Trophoblast cell (in vitro differentiated cells and primary cell): ENCODE measurements at regions not wholly inside any gene's neighbourhood (a gene's known extent, or its start where the extent isn't known, plus 50 kb on each side); places are given as distances from the start of the nearest gene placed in this dataset.

Experiments used
- DNase-seq, 2 donors: peaks; one replicate each; pipeline ENCODE4 v3.0.0-alpha.2; 2016
- H2AFZ ChIP-seq: 2 replicates; pipeline ENCODE4 v1.6.1; 2013; ENCODE audit warnings: low read length, moderate library complexity, mild to moderate bottlenecking; ENCODE audit not compliant: insufficient read depth, poor library complexity
- H2AK5ac ChIP-seq: 2 replicates; pipeline ENCODE4 v1.6.1; 2013; ENCODE audit warnings: mild to moderate bottlenecking, low read length
- H2BK120ac ChIP-seq: 2 replicates; pipeline ENCODE4 v1.6.1; 2013; ENCODE audit warnings: low read length, mild to moderate bottlenecking, moderate library complexity; ENCODE audit not compliant: insufficient read depth, poor library complexity
- H2BK12ac ChIP-seq: 2 replicates; pipeline ENCODE4 v1.6.1; 2013; ENCODE audit warnings: mild to moderate bottlenecking, low read length, moderate library complexity
- H2BK5ac ChIP-seq: 2 replicates; pipeline ENCODE4 v1.6.1; 2013; ENCODE audit warnings: low read length, low read depth, moderate library complexity, mild to moderate bottlenecking; ENCODE audit not compliant: poor library complexity
- H3K14ac ChIP-seq: 2 replicates; pipeline ENCODE4 v1.6.1; 2013; ENCODE audit warnings: mild to moderate bottlenecking, low read length
- H3K18ac ChIP-seq: 2 replicates; pipeline ENCODE4 v1.6.1; 2013; ENCODE audit warnings: mild to moderate bottlenecking, low read length
- H3K23ac ChIP-seq: 2 replicates; pipeline ENCODE4 v1.6.1; 2013; ENCODE audit warnings: low read length
- H3K27ac ChIP-seq: 2 replicates; pipeline ENCODE4 v1.5.1; 2013; ENCODE audit warnings: low read depth, mild to moderate bottlenecking, inconsistent platforms, low read length, moderate library complexity
- H3K27me3 ChIP-seq: 2 replicates; pipeline ENCODE4 v1.6.1; 2013; ENCODE audit warnings: inconsistent platforms, mild to moderate bottlenecking, low read length, moderate library complexity; ENCODE audit not compliant: insufficient read depth
- H3K36me3 ChIP-seq, 2 experiments: 1 replicate in 1 of 2; 2 replicates in 1 of 2; pipeline ENCODE4 v1.6.1; 2013; ENCODE audit warnings: low read length in 2 of 2, mild to moderate bottlenecking in 2 of 2, moderate library complexity in 1 of 2; ENCODE audit not compliant: insufficient read depth in 2 of 2, control insufficient read depth in 1 of 2
- H3K4ac ChIP-seq: 2 replicates; pipeline ENCODE4 v1.6.1; 2013; ENCODE audit warnings: low read depth, mild to moderate bottlenecking, low read length, moderate library complexity
- H3K4me1 ChIP-seq, 2 experiments: 1 replicate in 1 of 2; 2 replicates in 1 of 2; pipeline ENCODE4 v1.6.1; 2013; ENCODE audit warnings: low read length in 2 of 2, mild to moderate bottlenecking in 2 of 2, moderate library complexity in 1 of 2; ENCODE audit not compliant: insufficient read depth in 2 of 2, control insufficient read depth in 1 of 2
- H3K4me2 ChIP-seq: 2 replicates; pipeline ENCODE4 v1.6.1; 2013; ENCODE audit warnings: inconsistent platforms, mild to moderate bottlenecking, low read length, moderate library complexity
- H3K4me3 ChIP-seq: 2 replicates; pipeline ENCODE4 v1.5.1; 2013; ENCODE audit warnings: mild to moderate bottlenecking, low read depth, low read length, inconsistent platforms
- H3K79me1 ChIP-seq: one replicate; pipeline ENCODE4 v1.6.1; 2013; ENCODE audit warnings: low read length
- H3K79me2 ChIP-seq: 2 replicates; pipeline ENCODE4 v1.6.1; 2013; ENCODE audit warnings: low read length, mild to moderate bottlenecking; ENCODE audit not compliant: control insufficient read depth, insufficient read depth, poor library complexity
- H3K9ac ChIP-seq: 2 replicates; pipeline ENCODE4 v1.6.1; 2013; ENCODE audit warnings: mild to moderate bottlenecking, low read length
- H3K9me3 ChIP-seq: 2 replicates; pipeline ENCODE4 v1.6.1; 2013; ENCODE audit warnings: low read depth, mild to moderate bottlenecking, control low read depth, inconsistent platforms, low read length; ENCODE audit not compliant: insufficient read depth
- H4K12ac ChIP-seq: 2 replicates; pipeline ENCODE4 v1.6.1; 2013; ENCODE audit warnings: low read depth, mild to moderate bottlenecking, low read length, moderate library complexity
- H4K8ac ChIP-seq: 2 replicates; pipeline ENCODE4 v1.6.1; 2013; ENCODE audit warnings: low read depth, mild to moderate bottlenecking, low read length, moderate library complexity
- H4K91ac ChIP-seq: one replicate; pipeline ENCODE4 v1.6.1; 2013; ENCODE audit warnings: low read depth, mild to moderate bottlenecking, low read length, moderate library complexity
- WGBS: extraction: QIAGEN DNeasy Blood & Tissue Kit; methylation state at CpG from one replicate; pipeline ENCODE4 v1.1.7; 2013; ENCODE audit warnings: missing lambda C conversion rate; ENCODE audit not compliant: insufficient read length, insufficient coverage; ENCODE audit errors: extremely low coverage; 5-methylcytosine and 5-hydroxymethylcytosine counted together

- no peak for DNase-seq
- no peak overlapping the region for H3K27ac ChIP-seq
- H2BK12ac ChIP-seq: no peak overlapping the region
- H2BK120ac ChIP-seq: no peak overlapping the region
- H4K91ac ChIP-seq: no peak overlapping the region
- H3K9me3 ChIP-seq: no peaks in the 10 kb centered on the region
- no peaks in the 10 kb centered on the region for H3K27me3 ChIP-seq
- H4K8ac ChIP-seq: no peak overlapping the region
- no peak overlapping the region for H3K23ac ChIP-seq
- H3K79me2 ChIP-seq: no peaks in the 10 kb centered on the region
- no peaks in the 10 kb centered on the region for H3K36me3 ChIP-seq
- no peaks in the 10 kb centered on the region for H3K79me1 ChIP-seq
- WGBS: no CpG with 5 or more reads among the region's 5 CpGs
- H3K14ac ChIP-seq: no peak overlapping the region
- no peak overlapping the region for H3K4ac ChIP-seq
- no peak overlapping the region for H3K4me3 ChIP-seq
- H3K4me2 ChIP-seq: no peak overlapping the region
- H4K12ac ChIP-seq: no peak overlapping the region
- H3K9ac ChIP-seq: no peak overlapping the region
- H3K18ac ChIP-seq: no peak overlapping the region
- no peak overlapping the region for H2BK5ac ChIP-seq
- no peaks in the 10 kb centered on the region for H3K4me1 ChIP-seq
- no peak overlapping the region for H2AK5ac ChIP-seq
- H2AFZ ChIP-seq: no peak overlapping the region
These were observed 125.4 kb downstream of the PSAT1 start for GRCh38 chr9:78422309-78422708.

GRCh38 chr9:78424299-78424698 is 127.4 kb downstream of the PSAT1 start:
- Histone ChIP-seq H4K91ac (no peak overlapping the region), H2AK5ac (no peak overlapping the region), H3K36me3 (no peaks in the 10 kb centered on the region), H2BK5ac (no peak overlapping the region), H3K79me1 (no peaks in the 10 kb centered on the region), H3K9me3 (no peaks in the 10 kb centered on the region), H3K18ac (no peak overlapping the region), H3K27me3 (no peaks in the 10 kb centered on the region), H3K4ac (no peak overlapping the region), H4K8ac (no peak overlapping the region), H2BK12ac (no peak overlapping the region), H3K23ac (no peak overlapping the region), H2BK120ac (no peak overlapping the region), H3K9ac (no peak overlapping the region), H3K14ac (no peak overlapping the region), H3K4me1 (no peaks in the 10 kb centered on the region), H2AFZ (no peak overlapping the region), H3K4me3 (no peak overlapping the region), H3K79me2 (no peaks in the 10 kb centered on the region), H4K12ac (no peak overlapping the region), H3K4me2 (no peak overlapping the region), H3K27ac (no peak overlapping the region)
- no peak for DNase-seq
- no CpG with 5 or more reads among the region's 3 CpGs for WGBS

- H3K79me1 ChIP-seq: no peaks in the 10 kb centered on the region
- WGBS: no CpG with 5 or more reads among the region's 2 CpGs
- no peak overlapping the region for H3K9ac ChIP-seq
- H3K79me2 ChIP-seq: no peaks in the 10 kb centered on the region
- no peak overlapping the region for H4K91ac ChIP-seq
- H3K4ac ChIP-seq: no peak overlapping the region
- H3K4me1 ChIP-seq: no peaks in the 10 kb centered on the region
- no peak overlapping the region for H3K23ac ChIP-seq
- H3K36me3 ChIP-seq: no peaks in the 10 kb centered on the region
- peaks cover 2% of the 10 kb centered on the region for H3K9me3 ChIP-seq
- no peak overlapping the region for H2BK5ac ChIP-seq
- no peak overlapping the region for H3K27ac ChIP-seq
- no peak overlapping the region for H3K4me2 ChIP-seq
- no peaks in the 10 kb centered on the region for H3K27me3 ChIP-seq
- no peak overlapping the region for H4K12ac ChIP-seq
- no peak overlapping the region for H3K14ac ChIP-seq
- no peak overlapping the region for H2BK12ac ChIP-seq
- no peak overlapping the region for H2AK5ac ChIP-seq
- no peak overlapping the region for H2BK120ac ChIP-seq
- no peak for DNase-seq
- no peak overlapping the region for H3K18ac ChIP-seq
- no peak overlapping the region for H2AFZ ChIP-seq
- H3K4me3 ChIP-seq: no peak overlapping the region
- H4K8ac ChIP-seq: no peak overlapping the region
These were observed 131.7 kb downstream of the PSAT1 start for GRCh38 chr9:78428640-78429039.

- Histone ChIP-seq H3K79me2 (no peaks in the 10 kb centered on the region), H4K91ac (no peak overlapping the region)
- no CpG with 5 or more reads among the region's 3 CpGs for WGBS
These were observed 133.5 kb downstream of the PSAT1 start for GRCh38 chr9:78430387-78430786.

More at GRCh38 chr9:78430387-78430786, 133.5 kb downstream of the PSAT1 start:
- Histone ChIP-seq H2AFZ (no peak overlapping the region), H3K14ac (no peak overlapping the region), H3K23ac (no peak overlapping the region), H4K12ac (no peak overlapping the region), H4K8ac (no peak overlapping the region), H2AK5ac (no peak overlapping the region), H2BK5ac (no peak overlapping the region), H3K27ac (no peak overlapping the region), H3K18ac (no peak overlapping the region), H3K4me1 (no peaks in the 10 kb centered on the region), H3K36me3 (no peaks in the 10 kb centered on the region), H3K27me3 (no peaks in the 10 kb centered on the region), H3K9me3 (peaks cover 2% of the 10 kb centered on the region), H3K4ac (no peak overlapping the region), H3K79me1 (no peaks in the 10 kb centered on the region), H3K4me2 (no peak overlapping the region), H3K4me3 (no peak overlapping the region), H3K9ac (no peak overlapping the region), H2BK120ac (no peak overlapping the region), H2BK12ac (no peak overlapping the region)
- no peak for DNase-seq
